Chondrocyte (in vitro differentiated cells): ENCODE measurements at regions not wholly inside any gene's neighbourhood (a gene's known extent, or its start where the extent isn't known, plus 50 kb on each side); places are given as distances from the start of the nearest gene placed in this dataset.

Experiments used
- DNase-seq: peaks from one replicate; pipeline ENCODE4 v3.0.0; 2021; ENCODE audit warnings: mixed read lengths, low spot score
- H3K27ac Mint-ChIP-seq: one replicate; pipeline ENCODE4 v1.8.0; 2021; ENCODE audit warnings: mild to moderate bottlenecking, moderate library complexity, mixed read lengths; ENCODE audit not compliant: unreplicated experiment
- H3K27me3 Mint-ChIP-seq: 2 replicates; pipeline ENCODE4 v1.8.0; 2021; ENCODE audit warnings: low read depth, mixed read lengths
- H3K36me3 Mint-ChIP-seq: 2 replicates; pipeline ENCODE4 v1.8.0; 2021; ENCODE audit warnings: low read depth, mixed read lengths
- H3K4me1 Mint-ChIP-seq: 2 replicates; pipeline ENCODE4 v1.8.0; 2021; ENCODE audit warnings: low read depth, mild to moderate bottlenecking, mixed read lengths
- H3K4me3 Mint-ChIP-seq: one replicate; pipeline ENCODE4 v1.8.0; 2021; ENCODE audit warnings: mild to moderate bottlenecking, moderate library complexity, mixed read lengths; ENCODE audit not compliant: unreplicated experiment
- H3K9me3 Mint-ChIP-seq: 2 replicates; pipeline ENCODE4 v1.8.0; 2021; ENCODE audit warnings: low read depth, mixed read lengths
- CTCF ChIP-seq: fragments of 200-600 bp; sonication (generic); IDR thresholded peaks from 2 replicates; pipeline ENCODE4 v1.5.0; 2021; ENCODE audit warnings: antibody characterized with exemption, mild to moderate bottlenecking, moderate library complexity

DNA sequence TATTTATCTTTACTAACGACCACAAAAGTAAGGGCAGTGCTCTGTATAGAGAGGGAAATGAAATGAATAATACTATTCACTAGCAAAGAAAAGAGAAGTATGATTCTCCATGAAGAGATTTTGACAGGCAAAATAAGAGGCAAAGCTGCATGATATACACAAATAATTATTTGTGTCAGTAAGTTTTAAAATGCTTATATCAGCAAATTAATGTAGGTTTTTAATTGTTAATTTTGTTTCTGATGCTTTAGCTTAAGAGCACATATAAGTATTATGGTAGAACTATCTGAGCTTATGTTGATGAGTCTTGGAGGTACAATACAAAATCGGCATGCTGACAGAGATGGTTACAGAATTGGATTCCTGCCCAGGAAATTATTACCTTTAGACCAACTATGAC is 383.1 kb upstream of the VSTM2A start:
- no peak overlapping the region for H3K4me3 Mint-ChIP-seq
- H3K36me3 Mint-ChIP-seq: no peaks in the 10 kb centered on the region
- TF ChIP-seq CTCF: no peak
- DNase-seq: no peak
- no peak overlapping the region for H3K27ac Mint-ChIP-seq
- H3K4me1 Mint-ChIP-seq: no peaks in the 10 kb centered on the region
- H3K27me3 Mint-ChIP-seq: no peaks in the 10 kb centered on the region
- H3K9me3 Mint-ChIP-seq: peaks cover 5% of the 10 kb centered on the region

- no peak for DNase-seq
- TF ChIP-seq CTCF: no peak
- Mint-ChIP-seq H3K9me3 (peaks cover 5% of the 10 kb centered on the region), H3K27ac (no peak overlapping the region), H3K27me3 (no peaks in the 10 kb centered on the region), H3K4me3 (no peak overlapping the region), H3K4me1 (no peaks in the 10 kb centered on the region), H3K36me3 (no peaks in the 10 kb centered on the region)
These were observed 380.6 kb upstream of the VSTM2A start for GRCh38 chr7:54161621-54162020.

- H3K27me3 Mint-ChIP-seq: peaks cover 2% of the 10 kb centered on the region
- no peak overlapping the region for H3K27ac Mint-ChIP-seq
- DNase-seq: no peak
- no peaks in the 10 kb centered on the region for H3K36me3 Mint-ChIP-seq
- no peaks in the 10 kb centered on the region for H3K4me1 Mint-ChIP-seq
- TF ChIP-seq CTCF: no peak
- peaks cover under 1% of the 10 kb centered on the region for H3K9me3 Mint-ChIP-seq
- H3K4me3 Mint-ChIP-seq: no peak overlapping the region
These were observed 375.8 kb upstream of the VSTM2A start for GRCh38 chr7:54166419-54166818.

GRCh38 chr7:54179321-54180029 is 362.7 kb upstream of the VSTM2A start:
- H3K4me1 Mint-ChIP-seq: no peaks in the 10 kb centered on the region
- no peak overlapping the region for H3K27ac Mint-ChIP-seq
- H3K4me3 Mint-ChIP-seq: no peak overlapping the region
- DNase-seq: no peak
- no peaks in the 10 kb centered on the region for H3K36me3 Mint-ChIP-seq
- H3K9me3 Mint-ChIP-seq: peaks cover 17% of the 10 kb centered on the region
- no peak for TF ChIP-seq CTCF
- H3K27me3 Mint-ChIP-seq: no peaks in the 10 kb centered on the region

DNA sequence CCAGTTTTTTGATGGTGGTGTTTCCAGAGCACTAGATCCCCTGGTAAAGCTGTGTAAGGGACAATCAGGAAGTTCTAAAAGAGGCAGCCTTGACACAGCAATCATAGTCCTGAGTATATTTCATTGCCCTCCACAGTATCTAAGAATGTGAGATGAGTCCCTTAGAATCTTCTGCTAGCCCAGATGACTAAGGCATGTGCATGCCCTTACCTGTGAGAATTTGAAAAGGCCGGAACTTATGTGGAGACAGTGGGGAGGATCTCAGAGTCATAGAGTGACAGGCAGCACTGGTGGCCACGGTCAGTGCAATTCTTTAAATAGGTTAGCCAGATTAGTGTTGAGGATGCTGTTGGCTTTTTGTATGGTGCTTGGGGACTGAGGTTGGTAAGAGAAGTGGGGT is 361.4 kb upstream of the VSTM2A start:
- no peak for TF ChIP-seq CTCF
- no peaks in the 10 kb centered on the region for H3K27me3 Mint-ChIP-seq
- no peaks in the 10 kb centered on the region for H3K4me1 Mint-ChIP-seq
- no peak overlapping the region for H3K4me3 Mint-ChIP-seq
- H3K36me3 Mint-ChIP-seq: no peaks in the 10 kb centered on the region
- DNase-seq: no peak
- peaks cover 17% of the 10 kb centered on the region for H3K9me3 Mint-ChIP-seq
- H3K27ac Mint-ChIP-seq: no peak overlapping the region
